ENCODE measurements at regions not wholly inside any gene's neighbourhood (a gene's known extent, or its start where the extent isn't known, plus 50 kb on each side); places are given as distances from the start of the nearest gene placed in this dataset.

DNA sequence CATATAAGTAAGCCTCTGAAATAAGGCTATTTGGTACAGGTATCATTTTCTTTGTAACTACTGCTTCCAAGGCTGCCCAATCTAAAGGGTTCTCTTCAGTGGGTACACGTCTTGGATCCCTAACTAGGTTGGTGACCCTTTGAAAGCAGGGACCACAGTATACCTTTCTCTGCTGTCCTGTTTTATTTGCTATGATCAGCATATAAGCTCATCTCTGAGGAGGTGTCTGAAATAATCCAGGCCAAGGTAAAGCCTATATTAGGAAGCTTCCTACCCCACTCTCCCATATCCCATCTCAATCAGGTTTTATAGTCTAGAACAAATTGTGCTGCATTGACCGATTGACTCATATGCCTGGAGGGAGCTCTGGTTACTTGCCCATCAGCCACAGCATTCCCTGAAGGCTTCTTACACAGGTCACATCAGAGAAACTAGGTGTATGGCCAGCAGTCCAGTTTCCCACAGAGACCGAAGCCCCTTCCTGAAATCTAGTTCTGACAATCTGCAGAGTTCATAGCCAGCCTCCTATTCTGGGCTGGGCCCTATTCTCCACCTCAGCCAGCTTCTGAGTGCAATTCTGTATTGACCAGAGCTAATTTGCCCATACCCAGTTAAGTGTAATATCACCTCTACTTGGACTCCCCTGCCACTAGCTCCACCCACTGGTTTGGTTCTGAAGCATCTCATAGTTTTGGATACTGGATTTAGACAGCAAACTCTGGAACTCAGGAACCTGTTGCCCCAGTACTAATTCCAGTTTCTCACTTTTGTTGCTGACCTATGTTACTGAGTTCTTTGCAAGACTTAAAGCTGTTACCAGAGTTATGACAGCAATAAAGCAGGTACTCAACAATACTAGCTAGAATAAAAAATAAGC lies 62.1 kb upstream of the ARHGAP20 start:
- 92 to 97% methylated on average over 3 of the region's 3 CpGs for WGBS, 2 donors
- DNase-seq: no peak
- no peaks in the 10 kb centered on the region for H3K27me3 ChIP-seq
- intact Hi-C loops (cut with DNase I): no loop called here
- peaks cover 15 to 41% (median 20%) of the 10 kb centered on the region in 3 donors for H3K4me1 ChIP-seq
- H3K4me3 ChIP-seq: no peak overlapping the region
- H3K36me3 ChIP-seq: no peaks in the 10 kb centered on the region
- TF ChIP-seq POLR2A (IDR thresholded peaks at IDR 0.05): no peak
- TF ChIP-seq CTCF (IDR thresholded peaks at IDR 0.05): no peak
- H3K9me3 ChIP-seq: peaks cover 0 to 5% (median 0%) of the 10 kb centered on the region in 3 donors
- no peak overlapping the region for H3K27ac ChIP-seq

- Histone ChIP-seq H3K4me1 (peaks cover 10 to 35% (median 20%) of the 10 kb centered on the region in 3 donors), H3K4me3 (no peak overlapping the region), H3K27me3 (no peaks in the 10 kb centered on the region), H3K9me3 (no peaks in the 10 kb centered on the region), H3K36me3 (no peaks in the 10 kb centered on the region), H3K27ac (no peak overlapping the region)
- intact Hi-C loops (cut with DNase I): no loop called here
- DNase-seq: no peak
- TF ChIP-seq CTCF (IDR thresholded peaks at IDR 0.05): no peak
- TF ChIP-seq POLR2A (IDR thresholded peaks at IDR 0.05): no peak
- 91% methylated on average over 1 of the region's 1 CpG for WGBS, 2 donors
These were observed 61.2 kb upstream of the ARHGAP20 start for GRCh38 chr11:110773442-110773841.

DNA sequence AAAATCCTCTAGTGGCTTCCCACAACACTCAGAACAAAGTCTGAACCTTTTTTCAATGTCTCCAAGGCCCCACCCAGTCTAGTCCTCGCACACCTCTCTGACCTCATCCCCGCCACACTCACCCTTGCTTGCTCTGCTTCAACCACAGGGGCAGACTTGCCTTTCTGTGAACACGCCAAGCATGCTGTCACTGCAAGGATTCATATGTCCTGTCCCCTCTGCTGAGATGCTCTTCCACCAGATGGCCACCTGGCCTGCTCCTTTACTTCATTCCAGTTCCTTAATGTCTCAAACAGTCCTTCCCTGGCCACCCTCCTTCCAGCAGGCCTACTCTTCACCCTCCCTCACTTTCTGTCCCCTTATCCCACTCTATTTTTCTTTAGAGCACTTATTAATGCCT lies 60.6 kb upstream of the ARHGAP20 start:
- intact Hi-C loops (cut with DNase I): no loop called here
- TF ChIP-seq CTCF (IDR thresholded peaks at IDR 0.05): no peak
- TF ChIP-seq POLR2A (IDR thresholded peaks at IDR 0.05): no peak
- Histone ChIP-seq H3K4me3 (no peak overlapping the region), H3K9me3 (no peaks in the 10 kb centered on the region), H3K4me1 (peaks cover 4 to 29% (median 15%) of the 10 kb centered on the region in 3 donors), H3K27me3 (no peaks in the 10 kb centered on the region), H3K27ac (no peak overlapping the region), H3K36me3 (no peaks in the 10 kb centered on the region)
- WGBS, 2 donors: 76 to 87% methylated on average over 3 of the region's 3 CpGs
- no peak for DNase-seq

DNA sequence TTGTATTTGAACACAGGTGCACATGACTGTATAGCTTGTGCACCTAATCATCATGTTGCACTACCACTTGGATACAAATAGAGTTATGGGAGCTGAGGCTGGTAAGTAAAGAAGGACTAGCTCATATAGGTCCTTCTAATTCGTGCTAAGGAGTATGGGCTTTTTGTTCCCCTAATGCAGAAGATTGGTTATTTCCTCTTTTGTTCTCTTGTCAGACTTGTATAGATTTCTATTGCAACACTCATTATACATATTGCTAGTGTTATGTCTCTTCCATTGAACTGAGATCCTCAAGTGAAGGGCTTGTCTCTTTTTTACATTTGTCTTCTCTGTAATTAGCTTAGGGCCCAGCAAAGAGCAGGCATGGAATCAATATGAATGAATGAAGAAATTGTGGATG lies 54.1 kb upstream of the ARHGAP20 start:
- Histone ChIP-seq H3K9me3 (no peaks in the 10 kb centered on the region), H3K4me3 (no peak overlapping the region), H3K36me3 (no peaks in the 10 kb centered on the region), H3K4me1 (peaks cover 0 to 16% (median 13%) of the 10 kb centered on the region in 3 donors), H3K27me3 (no peaks in the 10 kb centered on the region), H3K27ac (no peak overlapping the region)
- no peak for DNase-seq
- 12 to 41% methylated on average over 1 of the region's 1 CpG for WGBS, 2 donors
- TF ChIP-seq CTCF (IDR thresholded peaks at IDR 0.05): no peak
- TF ChIP-seq POLR2A (IDR thresholded peaks at IDR 0.05): no peak
- intact Hi-C loops (cut with DNase I): no loop called here

GRCh38 chr11:110764485-110764884 lies 52.2 kb upstream of the ARHGAP20 start:
- TF ChIP-seq CTCF (IDR thresholded peaks at IDR 0.05) (no peak), POLR2A (IDR thresholded peaks at IDR 0.05) (no peak)
- Histone ChIP-seq H3K9me3 (no peaks in the 10 kb centered on the region), H3K27me3 (no peaks in the 10 kb centered on the region), H3K27ac (no peak overlapping the region), H3K4me3 (no peak overlapping the region), H3K4me1 (peaks cover 0 to 25% (median 13%) of the 10 kb centered on the region in 3 donors), H3K36me3 (no peaks in the 10 kb centered on the region)
- 75 to 92% methylated on average over 1 of the region's 1 CpG for WGBS, 2 donors
- DNase-seq: no peak
- intact Hi-C loops (cut with DNase I): no loop called here
